Stimulated activated CD4-positive, alpha-beta T cell treated with anti-CD3 and anti-CD28 coated beads, Interleukin-4, amount 100 ng/mL, for 48 hours (primary cell): ENCODE measurements at regions not wholly inside any gene's neighbourhood (a gene's known extent, or its start where the extent isn't known, plus 50 kb on each side); places are given as distances from the start of the nearest gene placed in this dataset.

Experiments used
- DNase-seq, 2 donors: peaks; one replicate each; pipeline ENCODE4 v3.0.0-alpha.2; 2020; ENCODE audit warnings: low read depth in 2 of 2

- DNase-seq: no peak
Observed at GRCh38 chr1:65486613-65487012, 66.1 kb downstream of the LEPR start.

- DNase-seq: no peak
Observed at GRCh38 chr1:65489481-65489880, 69.0 kb downstream of the LEPR start.

GRCh38 chr1:65490231-65491009, 70.0 kb downstream of the LEPR start:
- no peak for DNase-seq

GRCh38 chr1:65491472-65491871, 71.0 kb downstream of the LEPR start:
- no peak for DNase-seq

GRCh38 chr1:65493802-65494201, 73.3 kb downstream of the LEPR start:
- DNase-seq: no peak

GRCh38 chr1:65494671-65495070, 74.2 kb downstream of the LEPR start:
- no peak for DNase-seq

GRCh38 chr1:65495137-65495536, 74.7 kb downstream of the LEPR start:
- DNase-seq: no peak

GRCh38 chr1:65497256-65497830, 76.9 kb downstream of the LEPR start:
- DNase-seq: no peak

GRCh38 chr1:65503427-65503826, 83.0 kb downstream of the LEPR start:
- no peak for DNase-seq

GRCh38 chr1:65504263-65504662, 83.8 kb downstream of the LEPR start:
- DNase-seq: no peak

- DNase-seq: no peak
Observed at GRCh38 chr1:65505547-65506300, 85.3 kb downstream of the LEPR start.

GRCh38 chr1:65508051-65508450, 87.6 kb downstream of the LEPR start:
- DNase-seq: no peak

- no peak for DNase-seq
Observed at GRCh38 chr1:65509912-65510680, 89.6 kb downstream of the LEPR start.

- DNase-seq: no peak
Observed at GRCh38 chr1:65510961-65511360, 90.5 kb downstream of the LEPR start.

GRCh38 chr1:65512383-65512782, 91.9 kb downstream of the LEPR start:
- DNase-seq: no peak

GRCh38 chr1:65512967-65513780, 92.7 kb downstream of the LEPR start:
- no peak for DNase-seq

GRCh38 chr1:65514041-65514440, 93.6 kb downstream of the LEPR start:
- no peak for DNase-seq

- DNase-seq: no peak
Observed at GRCh38 chr1:65524931-65525265, 104.4 kb downstream of the LEPR start.

- DNase-seq: no peak
Observed at GRCh38 chr1:65525266-65526048, 105.0 kb downstream of the LEPR start.

GRCh38 chr1:65526049-65526556, 105.6 kb downstream of the LEPR start:
- DNase-seq: no peak
